Activated T-cell treated with anti-CD3 and anti-CD28 coated beads for 48 hours (primary cell): ENCODE measurements at regions not wholly inside any gene's neighbourhood (a gene's known extent, or its start where the extent isn't known, plus 50 kb on each side); places are given as distances from the start of the nearest gene placed in this dataset.
"Not testable (repeated sequence)": the region's sequence is repeated elsewhere in the genome, so short reads cannot be mapped to it uniquely, and the experiment has no call there.

ENCODE experiments used
- DNase-seq: peaks from one replicate; pipeline ENCODE4 v3.0.0-alpha.2; 2020; ENCODE audit warnings: low read depth

DNA sequence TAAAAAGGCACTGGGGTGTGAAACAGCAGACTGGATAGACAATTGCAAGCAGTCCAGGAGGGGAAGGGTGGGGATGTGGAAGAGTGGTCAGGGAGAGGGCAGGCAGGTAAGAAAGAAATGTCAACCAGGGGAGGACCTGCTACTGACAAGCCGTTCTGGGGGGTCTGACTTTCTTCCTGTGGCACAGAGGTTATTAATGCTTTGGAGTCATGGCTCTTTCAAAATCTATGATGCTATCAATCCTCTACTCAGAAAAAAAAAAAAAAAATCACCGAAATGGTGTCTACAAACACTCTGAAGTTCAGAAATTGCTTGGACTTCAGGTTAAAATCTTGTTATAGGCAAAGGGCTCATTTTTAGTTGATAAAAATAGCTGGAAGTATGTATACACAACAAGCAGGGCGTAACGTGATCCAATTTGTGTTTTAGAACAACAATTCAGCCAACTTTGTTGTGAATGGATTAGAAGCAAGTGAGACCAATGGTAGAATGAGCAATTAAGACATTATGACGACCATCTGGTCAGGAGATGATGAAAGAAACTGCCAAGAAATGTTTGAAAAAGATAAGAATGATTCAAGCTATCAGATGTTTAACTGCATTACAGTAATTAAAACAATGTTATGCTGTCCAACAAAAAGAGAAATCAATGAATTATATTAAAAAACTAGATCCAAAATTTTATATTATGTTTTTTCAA is 255.2 kb downstream of the DEPDC1B start:
- no peak for DNase-seq

DNA sequence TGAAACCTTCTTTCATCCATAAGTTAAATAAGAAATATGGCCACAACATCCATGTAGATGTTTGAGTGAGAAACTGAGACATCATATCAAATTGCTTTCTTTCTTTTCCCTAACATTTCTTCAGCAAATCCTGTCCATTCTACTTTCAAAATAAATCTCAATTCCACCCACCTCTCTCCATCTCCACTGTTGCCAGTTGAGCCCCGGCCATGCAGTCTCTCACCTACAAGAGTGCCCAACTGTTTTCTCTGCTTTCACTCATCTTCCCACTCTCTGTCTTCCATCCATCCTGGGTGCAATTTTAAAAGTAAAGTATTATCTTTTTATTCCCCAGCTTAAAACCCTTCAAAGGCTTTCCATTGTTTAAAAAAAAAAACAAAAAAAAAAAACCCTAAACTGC is 260.4 kb downstream of the DEPDC1B start:
- DNase-seq = no peak

DNA sequence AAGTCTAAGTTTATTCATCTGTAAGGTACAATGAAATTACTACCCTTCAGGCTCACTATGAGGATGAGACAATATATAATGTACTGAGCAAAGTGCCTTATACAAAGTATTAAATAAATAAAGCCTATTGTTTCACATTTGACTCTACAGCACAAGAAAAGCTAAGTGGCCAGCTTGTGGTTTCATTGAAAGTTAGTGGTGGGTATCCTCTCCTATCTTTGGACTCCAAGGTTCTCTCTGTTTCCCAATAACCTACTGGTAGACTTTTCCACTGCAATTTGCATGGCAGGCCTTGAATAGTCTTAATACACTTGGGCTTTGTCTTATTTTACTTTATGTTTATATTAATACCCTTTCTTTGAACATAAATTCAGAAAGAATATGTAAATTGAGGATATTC is 262.7 kb downstream of the DEPDC1B start:
- DNase-seq = no peak

DNA sequence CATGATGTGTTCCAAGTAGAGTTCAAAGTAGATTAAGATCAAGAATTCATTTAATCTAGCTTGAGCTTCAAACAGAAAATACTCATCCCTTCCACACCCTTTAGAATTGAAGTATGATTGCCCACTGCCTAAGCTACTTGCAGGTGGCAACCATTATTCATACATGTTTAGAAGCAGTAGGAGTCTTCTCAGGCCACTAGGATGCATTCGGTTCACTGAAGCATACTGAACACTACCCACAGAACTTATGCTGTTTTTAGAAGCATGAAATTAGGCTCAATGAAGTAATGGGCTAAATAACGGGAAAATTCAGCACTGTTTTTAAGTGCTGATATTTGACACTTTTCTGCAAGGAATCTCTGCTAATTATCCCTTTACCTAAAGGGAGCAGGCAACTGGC is 263.4 kb downstream of the DEPDC1B start:
- DNase-seq = no peak

DNA sequence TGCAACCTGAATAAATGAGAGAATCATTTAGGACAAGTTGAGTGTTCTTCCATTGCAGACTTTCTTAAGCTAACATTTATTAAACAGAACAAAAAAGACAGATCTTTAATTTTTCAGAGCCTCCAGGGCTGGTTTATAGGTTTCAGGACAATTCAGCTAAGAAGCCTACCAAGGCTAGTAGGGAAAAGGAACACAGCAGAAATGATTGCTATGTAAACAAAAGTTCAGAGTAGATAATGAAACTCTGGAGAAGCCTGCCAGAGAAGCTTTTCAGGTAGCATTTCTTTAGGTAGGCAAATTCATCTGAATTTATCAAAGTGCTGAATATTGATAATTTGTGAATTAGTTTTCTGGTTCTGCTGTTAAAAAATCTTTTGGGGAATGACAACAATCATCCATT is 264.2 kb downstream of the DEPDC1B start:
- DNase-seq = no peak

DNA sequence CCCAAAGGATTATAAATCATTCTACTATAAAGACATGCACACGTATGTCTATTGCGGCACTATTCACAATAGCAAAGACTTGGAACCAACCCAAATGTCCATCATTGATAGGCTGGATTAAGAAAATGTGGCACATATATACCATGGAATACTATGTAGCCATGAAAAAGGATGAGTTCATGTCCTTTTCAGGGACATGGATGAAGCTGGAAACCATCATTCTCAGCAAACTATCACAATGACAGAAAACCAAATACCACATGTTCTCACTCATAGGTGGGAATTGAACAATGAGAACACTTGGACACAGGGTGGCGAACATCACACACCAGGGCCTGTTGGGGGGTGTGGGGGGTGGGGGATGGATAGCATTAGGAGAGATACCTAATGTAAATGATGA is 273.8 kb downstream of the DEPDC1B start:
- DNase-seq = not testable (repeated sequence)

DNA sequence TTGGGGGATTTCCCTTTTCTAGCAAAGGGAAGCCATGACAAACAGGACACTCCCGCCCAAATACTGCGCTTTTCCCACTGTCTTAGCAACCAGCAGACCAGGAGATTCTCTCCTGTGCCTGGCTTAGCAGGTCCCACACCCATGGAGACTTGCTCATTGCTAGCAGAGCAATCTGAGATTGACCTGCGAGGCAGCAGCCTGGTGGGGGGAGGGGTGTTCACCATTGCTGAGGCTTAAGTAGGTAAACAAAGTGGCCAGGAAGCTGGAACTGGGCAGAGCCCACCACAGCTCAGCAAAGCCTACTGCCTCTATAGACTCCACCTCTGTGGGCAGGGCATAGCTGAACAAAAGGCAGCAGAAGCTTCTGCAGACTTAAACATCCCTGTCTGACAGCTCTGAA is 279.2 kb downstream of the DEPDC1B start:
- not testable (repeated sequence) for DNase-seq

DNA sequence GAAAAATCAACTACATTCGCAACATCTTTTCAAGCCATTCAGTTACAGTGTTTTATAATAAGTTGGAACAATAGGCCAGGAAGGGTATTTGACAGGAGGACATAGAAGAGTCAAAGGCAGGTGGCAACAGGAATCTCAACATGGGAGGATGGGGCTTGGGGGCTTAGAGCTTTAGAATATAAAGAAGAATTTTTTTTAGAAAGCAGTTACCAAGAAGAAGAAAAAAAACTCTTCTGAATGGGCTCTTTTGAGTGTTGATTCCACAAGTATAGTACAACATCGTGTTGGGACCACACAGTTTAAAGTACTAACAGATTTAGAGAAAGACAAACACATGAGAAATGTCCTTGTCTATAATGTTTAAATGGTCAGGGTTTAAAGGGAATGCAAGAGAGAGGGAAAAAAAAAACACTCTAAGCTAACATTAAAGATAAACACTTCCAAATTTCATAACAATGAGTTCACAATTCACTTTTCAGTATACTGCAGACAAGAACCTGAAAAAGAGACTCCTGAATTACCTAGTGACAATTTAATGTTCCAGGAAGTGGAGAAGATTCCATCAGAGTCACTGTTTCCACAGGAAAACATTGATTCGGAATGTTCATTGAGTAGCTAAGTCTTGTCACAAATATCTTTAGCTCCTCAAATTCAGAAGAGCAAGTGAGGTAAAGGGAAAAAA is 282.3 kb downstream of the DEPDC1B start:
- DNase-seq = no peak

DNA sequence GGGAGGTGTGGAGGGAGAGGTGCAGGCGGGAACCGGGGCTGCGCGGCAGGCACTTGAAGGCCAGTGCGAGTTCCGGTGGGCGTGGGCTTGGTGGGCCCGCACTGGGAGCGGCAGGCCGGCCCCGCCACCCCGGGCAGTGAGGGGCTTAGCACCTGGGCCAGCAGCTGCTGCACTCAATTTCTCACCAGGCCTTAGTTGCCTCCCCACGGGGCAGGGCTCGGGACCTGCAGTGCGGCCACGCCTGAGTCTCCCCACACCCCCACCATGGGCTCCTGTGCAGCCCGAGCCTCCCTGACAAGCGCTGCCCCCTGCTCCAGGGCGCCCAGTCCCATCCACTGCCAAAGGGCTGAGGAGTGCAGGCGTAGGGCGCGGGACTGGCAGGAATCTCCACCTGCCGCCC is 284.5 kb downstream of the DEPDC1B start:
- DNase-seq = no peak

DNA sequence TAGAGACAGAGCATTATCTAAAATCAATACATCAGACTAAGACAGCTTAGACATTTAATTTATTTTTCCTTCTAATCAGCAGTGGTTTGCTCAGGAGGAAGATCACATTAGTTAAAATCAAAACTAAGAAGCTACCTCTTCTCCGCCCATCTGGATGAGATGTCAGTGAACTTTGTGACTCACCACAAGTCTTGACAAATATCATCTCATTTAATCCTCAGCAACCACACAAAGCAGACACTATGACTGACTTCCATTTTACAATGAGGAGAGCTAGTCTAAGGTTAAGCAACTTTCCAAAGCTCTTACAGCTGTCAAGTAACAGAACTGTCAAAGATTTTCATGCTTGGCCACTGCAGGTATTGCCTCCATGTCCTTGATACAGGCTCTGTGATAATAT is 289.5 kb downstream of the DEPDC1B start:
- no peak for DNase-seq

DNA sequence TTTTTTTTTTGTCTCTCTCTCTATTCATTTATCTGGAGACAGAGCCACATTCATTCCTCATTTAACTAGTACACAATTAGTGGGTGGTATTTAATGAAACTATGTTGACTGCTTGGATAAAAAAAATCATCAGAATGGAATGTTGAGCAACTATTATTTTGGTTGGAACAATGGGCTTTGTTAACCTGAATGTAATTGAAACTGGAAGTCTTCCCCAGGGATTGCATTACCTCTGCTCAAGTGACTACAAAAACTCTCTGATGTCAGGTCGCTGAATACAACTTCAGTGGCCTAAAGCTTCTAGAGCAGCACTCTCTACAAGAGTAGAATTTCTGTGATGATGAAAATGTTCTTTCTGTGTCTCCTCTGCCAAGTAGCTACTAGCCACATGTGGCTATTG is 295.8 kb downstream of the DEPDC1B start:
- DNase-seq = no peak

DNA sequence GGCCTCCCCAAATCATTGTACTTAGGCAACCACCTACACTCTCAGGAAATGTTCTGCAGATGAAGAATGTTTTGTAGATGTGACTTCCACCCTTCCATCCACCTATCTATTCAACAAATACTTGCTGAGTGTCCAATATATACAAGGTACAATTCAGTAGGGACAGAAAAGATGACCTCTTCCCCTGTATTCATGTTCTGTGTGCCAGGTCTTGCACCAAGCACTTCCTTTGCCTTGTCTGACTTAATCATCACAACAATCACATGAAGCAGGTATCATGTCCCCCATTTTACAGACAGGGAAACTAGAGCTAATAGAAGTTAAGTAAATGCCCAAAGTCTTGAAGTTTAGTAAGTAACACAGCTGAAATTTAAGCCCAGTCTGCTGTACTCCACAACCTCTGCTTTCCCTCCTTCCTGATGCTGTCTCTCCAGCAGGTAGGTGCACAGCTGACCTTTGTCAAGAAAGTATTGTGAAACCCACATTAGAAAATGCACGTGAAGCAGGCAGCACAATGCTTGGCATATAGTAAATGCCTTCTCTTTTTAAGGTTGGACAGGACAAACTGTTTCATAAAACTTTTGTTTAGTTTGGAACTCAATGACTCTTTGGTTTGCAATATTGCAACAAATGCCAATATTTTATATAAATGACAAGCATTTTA is 296.5 kb downstream of the DEPDC1B start:
- no peak for DNase-seq

DNA sequence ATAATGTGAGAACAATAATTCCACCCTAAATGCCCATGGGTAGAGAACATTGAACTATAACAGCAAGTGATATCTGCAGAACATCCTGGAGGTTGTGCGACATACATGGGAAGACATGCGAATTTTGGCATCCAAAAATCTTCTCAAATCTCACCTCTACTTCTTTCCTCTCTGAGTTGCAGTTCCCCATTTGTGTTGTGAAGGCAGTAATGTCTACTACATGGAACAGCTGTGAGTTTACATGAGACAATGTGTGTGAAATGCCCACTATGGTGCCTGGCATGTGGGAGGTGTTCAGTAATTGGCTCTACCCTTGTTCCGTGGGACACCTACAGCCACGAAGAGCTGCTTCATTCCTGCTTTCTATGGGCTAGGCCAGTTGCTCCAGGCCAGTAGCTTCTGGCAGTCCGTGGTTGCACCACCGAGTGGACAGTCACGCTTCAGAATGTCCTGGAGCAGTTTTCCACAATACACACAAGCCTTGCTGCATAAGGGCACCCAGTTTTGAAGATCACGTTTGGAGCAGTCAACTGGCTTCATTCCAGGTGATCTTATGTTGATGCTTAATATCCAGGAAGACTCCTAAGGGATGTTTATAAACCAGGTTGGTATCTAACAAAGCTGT is 297.7 kb downstream of the DEPDC1B start:
- no peak for DNase-seq

DNA sequence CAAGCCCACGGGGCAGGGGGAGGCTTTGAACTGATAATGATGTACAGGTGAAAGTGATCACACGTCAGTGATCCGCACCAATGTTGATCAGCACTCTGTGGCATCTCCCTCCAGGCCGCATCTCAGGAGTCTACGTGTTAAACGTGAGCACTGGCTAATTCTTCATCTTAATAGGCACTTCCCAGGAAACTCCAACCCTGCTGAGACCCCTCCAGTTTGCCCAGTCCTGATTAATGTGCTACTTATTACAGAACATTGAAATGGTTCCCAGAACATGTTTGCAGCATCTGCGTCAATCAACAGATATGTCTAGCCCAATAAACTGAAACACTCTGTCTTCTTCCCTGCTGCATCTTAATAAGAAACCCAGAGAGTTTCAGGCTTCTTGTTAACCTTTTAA is 298.4 kb downstream of the DEPDC1B start:
- no peak for DNase-seq

DNA sequence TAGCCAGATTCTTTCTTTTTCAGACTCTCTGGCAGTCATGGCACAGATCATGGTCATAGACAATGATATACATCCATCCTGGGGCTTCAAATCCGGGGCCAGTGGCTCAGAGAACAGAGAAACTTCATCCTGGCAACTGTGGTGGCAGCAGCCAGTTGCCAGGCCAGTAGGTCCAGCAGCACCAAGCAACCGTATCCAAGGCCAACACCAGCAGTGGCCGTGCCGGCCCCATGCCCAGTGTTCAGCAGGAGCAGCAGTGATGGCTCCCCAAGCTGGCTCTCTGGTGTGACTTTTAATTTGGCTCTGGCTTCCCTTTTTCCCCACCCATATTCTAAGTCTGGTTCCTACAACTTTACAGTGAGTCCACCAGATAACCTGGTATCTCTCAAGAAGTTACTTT is 300.5 kb downstream of the DEPDC1B start:
- no peak for DNase-seq

DNA sequence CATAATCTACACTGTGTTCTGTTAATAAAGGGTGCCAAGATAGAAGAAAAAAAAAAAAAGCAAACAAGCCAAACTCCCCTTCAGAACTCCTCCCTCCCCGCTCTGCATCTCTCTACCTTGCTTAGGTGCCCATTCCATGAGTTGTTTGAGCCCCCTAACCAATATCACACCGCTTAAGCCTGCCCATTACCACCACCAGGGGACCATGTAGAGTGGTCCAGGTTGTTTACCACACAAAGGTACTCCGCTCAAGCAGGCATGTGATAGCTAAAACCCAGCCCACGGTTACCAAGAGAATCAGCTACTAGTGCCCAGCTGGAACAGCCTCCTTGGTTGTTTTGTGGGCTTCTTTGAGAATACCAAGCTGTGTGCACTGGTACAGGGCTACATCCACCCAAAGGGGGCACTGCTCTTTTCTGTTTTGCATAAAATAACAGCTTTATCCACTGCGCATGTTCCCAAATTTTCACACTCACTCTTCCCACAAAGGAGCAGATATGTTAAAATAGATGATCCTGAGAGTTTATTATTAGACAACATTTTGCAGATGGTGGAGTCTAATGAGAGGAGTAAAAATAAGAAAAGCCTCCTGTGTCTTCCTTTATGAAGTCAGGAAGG is 304.1 kb downstream of the DEPDC1B start:
- no peak for DNase-seq

DNA sequence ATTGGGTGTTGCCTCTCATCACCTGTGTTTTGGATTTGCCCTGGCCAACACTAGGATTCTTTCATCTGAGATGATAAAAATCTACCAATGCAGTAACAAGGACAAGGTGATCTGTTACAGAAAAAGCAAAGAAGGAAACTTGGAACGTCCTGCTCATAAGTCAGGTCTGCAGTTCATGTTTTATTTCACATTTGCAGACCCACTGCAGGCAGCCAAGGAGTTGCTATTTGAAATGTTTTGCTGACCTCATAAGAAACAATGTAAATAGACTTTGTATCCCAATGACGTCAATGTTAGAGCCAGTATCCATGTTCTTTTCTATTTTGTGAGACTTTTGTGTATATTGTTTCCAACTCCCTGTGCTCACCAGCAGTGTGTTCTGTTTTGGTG is 312.9 kb downstream of the DEPDC1B start:
- DNase-seq = no peak

DNA sequence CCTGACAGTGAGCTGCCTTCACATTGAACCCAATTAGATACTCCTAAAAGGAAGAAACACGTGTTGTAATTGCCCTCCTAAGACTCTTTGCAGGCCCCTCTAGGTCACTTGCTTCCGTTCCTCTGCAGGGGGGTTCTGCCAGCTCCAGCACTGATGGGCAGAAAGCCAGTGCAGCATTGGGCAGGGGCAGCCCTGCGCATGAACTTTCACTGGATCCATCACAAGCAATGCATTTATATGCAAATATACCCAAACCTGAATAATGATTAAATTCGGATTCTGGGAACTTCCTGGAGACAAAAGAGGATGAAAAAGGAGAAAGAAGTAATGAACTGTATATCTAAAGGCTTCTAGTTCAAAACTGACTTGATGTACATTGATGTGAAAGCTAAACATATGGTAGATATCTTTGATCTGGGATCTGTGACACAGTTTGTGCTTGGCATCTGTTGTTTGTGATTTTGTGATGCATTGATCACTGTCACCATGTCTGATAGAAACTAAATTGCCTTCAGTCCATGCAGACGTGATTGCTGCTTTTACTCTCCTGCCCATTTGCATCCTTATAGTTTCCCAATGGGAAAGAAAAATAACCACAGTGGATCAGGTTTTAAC is 313.4 kb downstream of the DEPDC1B start:
- DNase-seq = no peak

DNA sequence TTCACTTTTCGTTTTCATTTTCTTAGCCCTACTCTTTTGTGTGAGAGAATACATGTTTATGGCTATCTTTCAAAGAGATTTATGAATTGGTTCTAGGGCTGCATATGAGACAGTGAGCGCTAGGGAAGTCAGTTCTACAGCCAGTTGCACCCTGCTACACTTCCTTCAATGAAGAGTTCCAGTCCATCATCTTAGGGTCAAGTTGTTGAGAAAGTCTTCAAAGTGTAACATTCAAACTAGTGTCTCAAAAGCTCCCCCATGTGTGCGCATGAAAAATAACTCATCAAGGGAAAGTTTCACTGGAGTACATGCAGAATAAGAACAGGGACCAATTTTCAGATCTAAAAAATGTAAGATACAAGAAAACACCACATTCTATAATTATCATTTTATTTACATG is 317.2 kb downstream of the DEPDC1B start:
- no peak for DNase-seq

DNA sequence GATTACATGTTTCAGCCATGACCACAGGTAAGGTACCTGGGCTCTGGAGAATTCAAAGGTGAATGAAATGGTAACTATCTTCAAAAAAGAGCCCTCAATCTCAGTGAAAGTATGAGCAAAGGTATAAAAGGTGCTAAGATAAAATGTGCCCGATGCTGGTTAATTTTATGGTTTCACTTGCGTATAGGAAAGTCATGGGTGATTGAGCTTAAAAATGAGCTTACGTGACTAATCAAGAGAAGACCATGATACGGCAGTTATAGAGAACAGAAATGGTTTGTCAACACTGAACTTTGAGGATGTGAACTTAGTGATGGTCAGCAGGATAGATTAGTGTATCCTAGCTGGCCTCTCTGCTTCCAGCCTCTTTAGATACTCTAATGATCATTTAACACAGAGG is 320.1 kb downstream of the DEPDC1B start:
- no peak for DNase-seq

DNA sequence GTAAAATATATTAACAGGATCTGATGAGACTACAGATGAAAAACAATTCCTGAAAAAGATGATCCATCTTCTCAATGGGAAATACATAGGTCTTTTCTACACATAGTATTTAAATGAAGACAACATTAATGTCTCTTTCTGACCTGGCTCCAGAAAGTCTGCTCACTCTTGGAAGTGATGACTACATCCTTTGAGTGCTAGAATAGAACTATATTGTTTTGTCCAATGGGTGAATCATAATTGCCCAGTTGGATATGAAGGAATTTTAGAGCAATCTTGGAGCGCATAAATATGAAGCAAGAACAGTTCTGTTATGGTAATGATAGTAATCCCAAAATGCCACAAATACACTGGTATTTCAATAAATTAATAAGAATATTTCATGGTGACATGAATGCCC is 322.1 kb downstream of the DEPDC1B start:
- DNase-seq = no peak

DNA sequence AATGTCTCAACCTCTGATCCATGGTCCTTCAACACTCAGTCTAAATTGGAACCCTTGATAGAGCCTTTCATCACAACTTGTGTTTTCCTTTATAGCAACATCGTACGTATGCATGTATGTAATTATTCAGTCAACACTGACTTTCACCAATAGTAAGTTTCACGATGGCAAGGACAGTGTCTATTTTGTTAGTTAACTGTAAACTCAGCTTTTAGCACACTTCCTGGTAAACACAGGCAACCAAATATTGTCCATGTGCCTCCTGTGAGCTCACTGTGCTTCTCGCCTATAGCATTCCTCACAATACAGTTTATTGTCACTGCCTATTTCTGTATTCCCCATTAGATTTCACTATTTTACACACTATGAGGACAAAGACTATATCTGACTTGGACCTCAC is 323.1 kb downstream of the DEPDC1B start:
- DNase-seq = no peak
